ENCODE measurements at regions not wholly inside any gene's neighbourhood (a gene's known extent, or its start where the extent isn't known, plus 50 kb on each side); places are given as distances from the start of the nearest gene placed in this dataset.

DNA sequence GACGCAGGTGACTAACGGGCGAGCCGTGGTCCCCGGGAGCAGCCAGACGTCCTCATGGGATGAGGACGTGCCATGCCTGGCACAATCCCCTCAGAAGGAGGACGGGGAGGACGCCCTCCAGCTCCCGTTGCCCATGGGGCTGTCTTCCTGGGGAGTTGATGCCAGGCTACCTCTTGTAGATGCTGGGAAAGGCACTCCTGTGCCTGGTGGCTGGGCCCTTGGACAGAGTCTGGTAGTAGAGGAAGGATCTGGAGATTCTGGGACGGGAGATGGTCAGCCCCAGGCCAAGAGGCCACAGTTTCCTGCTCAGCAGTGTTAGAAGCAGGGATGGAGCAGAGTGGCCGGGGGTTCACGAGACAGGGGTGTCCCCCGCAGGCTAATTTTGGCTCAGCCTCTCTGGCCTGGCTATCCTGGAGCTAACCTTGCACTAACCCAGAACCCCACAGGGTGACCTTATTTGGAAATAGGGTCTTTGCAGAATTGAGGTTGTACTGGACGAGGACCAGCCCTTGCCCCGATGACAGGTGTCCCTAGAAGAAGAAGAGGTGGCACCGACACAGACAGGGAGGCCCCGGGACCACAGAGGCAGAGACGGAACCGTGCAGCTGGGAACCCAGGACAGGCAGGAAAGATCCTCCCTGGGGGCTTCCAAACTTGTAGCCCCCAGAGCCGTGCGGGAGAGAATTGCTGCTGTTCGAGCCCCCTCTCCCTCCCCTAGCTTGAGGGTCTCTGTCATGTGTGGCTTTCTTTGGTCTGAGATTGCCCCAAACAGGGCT is 50.1 kb upstream of the ADRA2C start:
- Histone ChIP-seq H3K9ac (ENCODE audit: low read depth in 1 of 2, low read length in 2 of 2) (no peak overlapping the region), H3K4me1 (ENCODE audit: control insufficient read depth in 1 of 2, insufficient read depth in 2 of 2, low read length in 2 of 2) (no peaks in the 10 kb centered on the region), H3K4me3 (ENCODE audit: low read depth in 1 of 2, low read length in 2 of 2) (no peak overlapping the region), H3K9me3 (ENCODE audit: control insufficient read depth in 1 of 2, low read length in 2 of 2) (peaks cover 0 to 4% of the 10 kb centered on the region in 2 donors), H3K36me3 (ENCODE audit: control insufficient read depth in 1 of 2, insufficient read depth in 2 of 2, low read length in 2 of 2) (no peaks in the 10 kb centered on the region), H3K27ac (ENCODE audit: low read depth, low read length) (no peak overlapping the region), H3K27me3 (ENCODE audit: control insufficient read depth in 1 of 2, insufficient read depth in 2 of 2, low read length in 2 of 2) (peaks cover 2 to 5% of the 10 kb centered on the region in 2 donors)

DNA sequence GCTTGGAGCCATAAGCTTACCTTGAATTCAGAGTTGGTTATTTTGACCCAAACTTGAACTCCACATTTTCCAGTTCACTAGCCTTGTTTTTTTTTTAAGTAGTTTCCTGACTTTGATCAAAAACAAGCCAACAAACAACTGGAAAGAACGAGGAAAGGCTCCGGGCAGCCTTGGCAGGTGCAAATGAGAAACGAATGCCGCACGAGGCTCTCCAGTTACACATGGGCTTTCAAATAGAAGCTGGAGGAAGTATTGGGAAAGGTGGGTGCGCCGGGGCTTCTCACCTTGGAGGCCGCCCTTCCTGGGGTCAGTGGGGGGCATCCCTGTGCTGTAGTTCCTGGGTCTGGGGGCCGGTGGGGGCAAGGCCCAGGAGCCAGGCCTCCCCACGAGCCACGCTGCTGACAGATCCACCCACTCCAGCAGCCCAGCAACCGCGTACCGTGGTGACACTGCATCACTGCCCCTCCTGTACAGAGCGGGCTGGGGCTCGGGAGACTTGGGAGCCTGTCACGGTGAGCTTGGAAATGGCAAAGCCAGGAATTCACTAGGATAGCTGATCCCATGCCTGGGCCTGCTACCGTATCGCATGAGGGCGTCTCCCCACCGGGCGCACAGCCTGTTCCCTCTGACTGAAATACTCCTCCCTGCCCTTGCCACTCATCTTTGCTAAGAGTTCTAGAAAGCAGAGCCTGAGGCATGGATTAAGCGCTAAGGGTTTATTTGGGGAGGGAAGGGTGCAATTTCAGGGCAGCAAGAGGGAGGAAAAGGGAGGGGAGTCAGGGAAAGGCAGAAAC is 50.9 kb upstream of the ADRA2C start:
- Histone ChIP-seq H3K9me3 (ENCODE audit: control insufficient read depth in 1 of 2, low read length in 2 of 2) (peaks cover 0 to 4% of the 10 kb centered on the region in 2 donors), H3K4me1 (ENCODE audit: control insufficient read depth in 1 of 2, insufficient read depth in 2 of 2, low read length in 2 of 2) (no peaks in the 10 kb centered on the region), H3K9ac (ENCODE audit: low read depth in 1 of 2, low read length in 2 of 2) (no peak overlapping the region), H3K36me3 (ENCODE audit: control insufficient read depth in 1 of 2, insufficient read depth in 2 of 2, low read length in 2 of 2) (no peaks in the 10 kb centered on the region), H3K27ac (ENCODE audit: low read depth, low read length) (peak overlapping the region; percentile 41), H3K4me3 (ENCODE audit: low read depth in 1 of 2, low read length in 2 of 2) (no peak overlapping the region), H3K27me3 (ENCODE audit: control insufficient read depth in 1 of 2, insufficient read depth in 2 of 2, low read length in 2 of 2) (peaks cover 2 to 5% of the 10 kb centered on the region in 2 donors)

DNA sequence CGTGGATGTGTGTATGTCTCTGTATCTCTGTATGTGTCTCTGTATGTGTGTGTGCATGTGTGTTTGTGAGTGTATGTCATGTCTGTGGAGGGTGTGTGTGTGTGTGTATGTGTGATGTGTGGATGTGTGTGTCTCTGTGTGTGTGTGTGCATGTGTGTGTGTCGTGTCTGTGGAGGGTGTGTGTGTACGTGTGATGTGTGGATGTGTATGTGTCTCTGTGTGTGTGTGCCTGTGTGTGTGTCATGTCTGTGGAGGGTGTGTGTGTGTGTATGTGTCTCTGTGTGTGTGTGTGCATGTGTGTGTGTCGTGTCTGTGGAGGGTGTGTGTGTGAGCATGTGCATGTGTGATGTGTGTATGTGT is 51.6 kb upstream of the ADRA2C start:
- peaks cover 2 to 5% of the 10 kb centered on the region in 2 donors for H3K27me3 ChIP-seq (ENCODE audit: control insufficient read depth in 1 of 2, insufficient read depth in 2 of 2, low read length in 2 of 2)
- no peak overlapping the region for H3K4me3 ChIP-seq (ENCODE audit: low read depth in 1 of 2, low read length in 2 of 2)
- H3K36me3 ChIP-seq (ENCODE audit: control insufficient read depth in 1 of 2, insufficient read depth in 2 of 2, low read length in 2 of 2) = no peaks in the 10 kb centered on the region
- no peak overlapping the region for H3K27ac ChIP-seq (ENCODE audit: low read depth, low read length)
- peaks cover 0 to 4% of the 10 kb centered on the region in 2 donors for H3K9me3 ChIP-seq (ENCODE audit: control insufficient read depth in 1 of 2, low read length in 2 of 2)
- no peak overlapping the region for H3K9ac ChIP-seq (ENCODE audit: low read depth in 1 of 2, low read length in 2 of 2)
- H3K4me1 ChIP-seq (ENCODE audit: control insufficient read depth in 1 of 2, insufficient read depth in 2 of 2, low read length in 2 of 2) = no peaks in the 10 kb centered on the region

DNA sequence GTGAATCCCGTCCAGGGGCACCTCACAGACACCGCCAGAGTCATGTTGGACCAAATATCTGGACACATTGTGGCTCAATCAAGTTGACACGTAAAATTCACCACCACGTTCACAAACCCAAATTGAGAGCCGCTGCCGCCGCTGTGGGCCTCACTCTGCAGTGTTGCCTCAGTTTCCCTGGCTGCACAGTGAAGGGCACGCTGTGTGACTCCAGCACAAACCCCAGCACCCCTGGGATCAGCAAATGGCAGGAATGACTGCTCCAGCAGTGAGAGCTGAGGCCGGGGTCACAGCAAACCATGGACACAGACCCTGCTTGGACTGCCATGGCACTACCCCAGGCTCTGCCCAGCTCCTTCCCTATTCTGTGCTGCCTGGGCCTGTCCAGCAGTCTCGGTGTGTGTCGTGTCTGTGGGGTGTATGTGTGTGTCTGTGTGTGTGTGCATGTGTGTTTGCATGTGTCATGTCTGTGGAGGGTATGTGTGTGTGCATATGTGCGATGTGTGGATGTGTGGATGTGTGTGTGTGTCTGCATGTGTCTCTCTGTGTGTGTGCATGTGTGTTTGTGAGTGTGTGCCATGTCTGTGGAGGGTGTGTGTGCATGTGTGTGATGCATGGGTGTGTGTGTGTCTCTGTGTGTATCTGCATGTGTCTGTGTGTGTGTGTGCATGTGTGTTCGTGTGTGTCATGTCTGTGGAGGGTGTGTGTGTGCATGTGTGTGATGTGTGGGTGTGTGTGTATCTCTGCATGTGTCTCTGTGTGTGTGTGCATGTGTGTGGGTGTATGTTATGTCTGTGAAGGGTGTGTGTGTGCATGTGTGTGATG is 52.2 kb upstream of the ADRA2C start:
- peaks cover 2 to 5% of the 10 kb centered on the region in 2 donors for H3K27me3 ChIP-seq (ENCODE audit: control insufficient read depth in 1 of 2, insufficient read depth in 2 of 2, low read length in 2 of 2)
- no peak overlapping the region for H3K9ac ChIP-seq (ENCODE audit: low read depth in 1 of 2, low read length in 2 of 2)
- H3K9me3 ChIP-seq (ENCODE audit: control insufficient read depth in 1 of 2, low read length in 2 of 2) = peaks cover 0 to 4% of the 10 kb centered on the region in 2 donors
- no peak overlapping the region for H3K4me3 ChIP-seq (ENCODE audit: low read depth in 1 of 2, low read length in 2 of 2)
- H3K36me3 ChIP-seq (ENCODE audit: control insufficient read depth in 1 of 2, insufficient read depth in 2 of 2, low read length in 2 of 2) = no peaks in the 10 kb centered on the region
- no peak overlapping the region for H3K27ac ChIP-seq (ENCODE audit: low read depth, low read length)
- no peaks in the 10 kb centered on the region for H3K4me1 ChIP-seq (ENCODE audit: control insufficient read depth in 1 of 2, insufficient read depth in 2 of 2, low read length in 2 of 2)

DNA sequence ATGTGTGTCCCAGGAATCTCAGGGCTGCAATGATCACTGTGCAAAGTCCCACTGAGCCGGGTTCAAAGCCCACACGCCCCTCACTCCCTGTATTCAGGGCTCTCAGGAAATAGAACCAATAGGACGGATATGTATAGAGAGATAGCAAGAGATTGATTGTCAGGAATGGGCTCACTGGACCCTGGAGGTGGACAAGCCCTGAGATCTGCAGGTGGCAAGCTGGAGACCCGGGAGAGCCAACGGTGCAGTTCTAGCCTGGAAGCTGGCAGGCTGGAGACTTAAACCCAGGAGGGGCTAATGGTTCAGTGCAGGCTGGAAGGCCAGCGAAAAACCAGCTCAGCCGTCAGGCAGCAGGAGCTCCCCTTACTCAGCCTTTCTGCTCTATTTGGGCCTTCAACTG is 52.8 kb upstream of the ADRA2C start:
- Histone ChIP-seq H3K9me3 (ENCODE audit: control insufficient read depth in 1 of 2, low read length in 2 of 2) (peaks cover 0 to under 1% of the 10 kb centered on the region in 2 donors), H3K9ac (ENCODE audit: low read depth in 1 of 2, low read length in 2 of 2) (no peak overlapping the region), H3K27ac (ENCODE audit: low read depth, low read length) (no peak overlapping the region), H3K27me3 (ENCODE audit: control insufficient read depth in 1 of 2, insufficient read depth in 2 of 2, low read length in 2 of 2) (peaks cover 2 to 4% of the 10 kb centered on the region in 2 donors), H3K4me1 (ENCODE audit: control insufficient read depth in 1 of 2, insufficient read depth in 2 of 2, low read length in 2 of 2) (no peaks in the 10 kb centered on the region), H3K36me3 (ENCODE audit: control insufficient read depth in 1 of 2, insufficient read depth in 2 of 2, low read length in 2 of 2) (no peaks in the 10 kb centered on the region), H3K4me3 (ENCODE audit: low read depth in 1 of 2, low read length in 2 of 2) (no peak overlapping the region)

- H3K27me3 ChIP-seq (ENCODE audit: control insufficient read depth in 1 of 2, insufficient read depth in 2 of 2, low read length in 2 of 2) = peaks cover 0 to 2% of the 10 kb centered on the region in 2 donors
- H3K36me3 ChIP-seq (ENCODE audit: control insufficient read depth in 1 of 2, insufficient read depth in 2 of 2, low read length in 2 of 2) = no peaks in the 10 kb centered on the region
- no peaks in the 10 kb centered on the region for H3K9me3 ChIP-seq (ENCODE audit: control insufficient read depth in 1 of 2, low read length in 2 of 2)
- no peaks in the 10 kb centered on the region for H3K4me1 ChIP-seq (ENCODE audit: control insufficient read depth in 1 of 2, insufficient read depth in 2 of 2, low read length in 2 of 2)
- H3K9ac ChIP-seq (ENCODE audit: low read depth in 1 of 2, low read length in 2 of 2) = no peak overlapping the region
- no peak overlapping the region for H3K4me3 ChIP-seq (ENCODE audit: low read depth in 1 of 2, low read length in 2 of 2)
- H3K27ac ChIP-seq (ENCODE audit: low read depth, low read length) = no peak overlapping the region
These were observed 53.2 kb upstream of the ADRA2C start for GRCh38 chr4:3712936-3713335.

DNA sequence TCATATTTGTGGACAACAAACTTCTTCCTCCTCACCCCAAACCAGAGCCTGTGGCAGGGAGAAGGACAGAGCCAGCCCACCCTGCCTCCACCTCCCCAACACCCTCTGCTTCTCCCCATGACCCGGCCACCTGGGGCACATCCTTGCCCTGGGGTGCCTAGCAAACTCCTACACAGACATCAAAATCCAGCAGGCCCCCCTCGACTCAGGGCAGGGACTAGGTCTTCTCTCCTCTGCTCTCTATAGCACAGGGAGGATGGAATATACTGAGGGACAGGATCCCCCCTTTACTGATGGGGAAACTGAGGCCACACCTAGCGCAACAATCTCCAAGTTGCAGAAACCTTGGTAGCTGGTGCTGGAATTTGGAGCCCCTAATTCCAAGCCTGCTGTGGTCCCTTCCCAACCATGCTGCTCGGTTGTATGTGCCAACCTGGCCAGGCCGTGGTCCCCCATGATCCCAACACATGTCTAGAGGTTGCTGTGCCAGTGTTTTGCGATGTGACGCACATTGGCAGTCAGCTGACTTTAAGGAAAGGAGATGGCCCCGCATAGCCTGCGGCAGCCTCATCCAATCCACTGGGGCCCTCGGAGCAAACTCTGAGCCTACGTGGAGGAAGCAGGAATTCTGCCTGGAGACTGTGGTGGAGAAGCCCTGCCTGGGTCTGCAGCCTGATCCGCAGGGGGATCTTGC is 53.9 kb upstream of the ADRA2C start:
- H3K4me3 ChIP-seq (ENCODE audit: low read depth in 1 of 2, low read length in 2 of 2) = no peak overlapping the region
- no peaks in the 10 kb centered on the region for H3K36me3 ChIP-seq (ENCODE audit: control insufficient read depth in 1 of 2, insufficient read depth in 2 of 2, low read length in 2 of 2)
- H3K9ac ChIP-seq (ENCODE audit: low read depth in 1 of 2, low read length in 2 of 2) = no peak overlapping the region
- H3K27ac ChIP-seq (ENCODE audit: low read depth, low read length) = no peak overlapping the region
- H3K9me3 ChIP-seq (ENCODE audit: control insufficient read depth in 1 of 2, low read length in 2 of 2) = no peaks in the 10 kb centered on the region
- no peaks in the 10 kb centered on the region for H3K4me1 ChIP-seq (ENCODE audit: control insufficient read depth in 1 of 2, insufficient read depth in 2 of 2, low read length in 2 of 2)
- H3K27me3 ChIP-seq (ENCODE audit: control insufficient read depth in 1 of 2, insufficient read depth in 2 of 2, low read length in 2 of 2) = peaks cover 0 to 2% of the 10 kb centered on the region in 2 donors

DNA sequence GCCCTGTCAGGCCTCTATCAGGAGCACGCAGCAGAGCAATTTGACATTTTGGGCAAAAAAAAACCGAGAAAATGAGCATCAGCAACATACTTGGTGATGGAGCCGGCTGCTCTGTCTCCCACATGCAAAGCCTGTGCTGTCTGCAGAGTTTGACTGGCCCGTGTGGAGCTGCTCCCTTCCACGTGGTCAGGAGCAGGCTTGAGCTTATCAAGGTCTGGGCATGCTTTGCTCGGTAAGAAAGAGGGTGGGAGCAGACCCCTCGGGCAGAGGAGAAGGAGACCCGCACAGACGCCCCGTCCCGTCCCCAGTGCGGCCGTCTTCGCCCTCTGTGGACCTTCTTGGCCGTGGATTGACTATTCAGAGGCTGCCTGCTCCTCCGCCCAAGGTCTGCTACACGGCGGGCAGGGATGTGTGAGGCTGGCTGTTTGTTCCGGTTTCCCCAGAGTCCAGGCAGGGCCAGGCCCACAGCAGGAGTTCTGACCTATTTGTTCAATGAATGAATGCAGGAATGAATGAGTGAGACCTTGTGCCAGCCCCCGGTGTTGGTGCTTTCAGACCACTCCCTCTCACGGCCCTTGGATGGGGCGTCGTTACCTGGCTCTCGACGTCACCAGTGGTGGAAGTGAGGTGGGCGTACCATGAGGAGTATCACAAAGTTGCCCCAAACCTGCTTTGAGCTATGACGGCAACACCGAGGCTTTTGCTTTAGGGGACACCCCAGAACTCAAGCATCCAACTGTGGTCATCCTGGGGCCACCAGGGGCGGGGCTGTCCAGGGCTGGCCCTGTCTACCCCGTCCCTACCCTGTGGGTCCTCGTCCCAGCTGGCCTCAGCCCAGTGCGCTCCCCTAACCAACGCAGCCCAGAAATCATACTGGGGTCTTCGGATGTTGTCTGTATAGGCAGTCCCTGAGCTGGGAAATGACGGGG is 54.7 kb upstream of the ADRA2C start:
- Histone ChIP-seq H3K4me1 (ENCODE audit: control insufficient read depth in 1 of 2, insufficient read depth in 2 of 2, low read length in 2 of 2) (no peaks in the 10 kb centered on the region), H3K9me3 (ENCODE audit: control insufficient read depth in 1 of 2, low read length in 2 of 2) (no peaks in the 10 kb centered on the region), H3K27me3 (ENCODE audit: control insufficient read depth in 1 of 2, insufficient read depth in 2 of 2, low read length in 2 of 2) (peaks cover 0 to 2% of the 10 kb centered on the region in 2 donors), H3K27ac (ENCODE audit: low read depth, low read length) (no peak overlapping the region), H3K4me3 (ENCODE audit: low read depth in 1 of 2, low read length in 2 of 2) (no peak overlapping the region), H3K36me3 (ENCODE audit: control insufficient read depth in 1 of 2, insufficient read depth in 2 of 2, low read length in 2 of 2) (no peaks in the 10 kb centered on the region), H3K9ac (ENCODE audit: low read depth in 1 of 2, low read length in 2 of 2) (no peak overlapping the region)

Measured in duodenal mucosa (tissue), 2 donors.